Choroid plexus epithelial cell (primary cell): ENCODE measurements at regions not wholly inside any gene's neighbourhood (a gene's known extent, or its start where the extent isn't known, plus 50 kb on each side); places are given as distances from the start of the nearest gene placed in this dataset.
"Not testable (repeated sequence)": the region's sequence is repeated elsewhere in the genome, so short reads cannot be mapped to it uniquely, and the experiment has no call there.

Source experiments
- DNase-seq: peaks from one replicate; pipeline ENCODE4 v3.0.0-alpha.2; 2010; ENCODE audit warnings: low read depth
- H3K4me3 ChIP-seq: 2 replicates; pipeline ENCODE4 v1.5.1; 2011; ENCODE audit warnings: low read depth, mild to moderate bottlenecking, control low read depth, low read length, moderate library complexity
- CTCF ChIP-seq: conservative IDR thresholded peaks from 2 replicates; pipeline ENCODE4 v1.5.1; 2011; ENCODE audit warnings: low read depth, mild to moderate bottlenecking, control low read depth, inconsistent platforms, low read length, moderate library complexity

- no peak for TF ChIP-seq CTCF
- H3K4me3 ChIP-seq, result no peak overlapping the region
- DNase-seq, result peak; percentile 11
Measured at GRCh38 chr10:33052915-33053810, 95.1 kb upstream of the ITGB1 start.

GRCh38 chr10:33052263-33052875 lies 94.3 kb upstream of the ITGB1 start:
- no peak for TF ChIP-seq CTCF
- DNase-seq, result no peak
- H3K4me3 ChIP-seq, result no peak overlapping the region

- not testable (repeated sequence) for DNase-seq, H3K4me3 ChIP-seq
Measured at GRCh38 chr10:33049963-33050920, 92.2 kb upstream of the ITGB1 start.

- DNase-seq, result no peak
- TF ChIP-seq CTCF, result no peak
- H3K4me3 ChIP-seq, result no peak overlapping the region
Measured at GRCh38 chr10:33048223-33048622, 90.2 kb upstream of the ITGB1 start.

GRCh38 chr10:33047655-33048054 lies 89.6 kb upstream of the ITGB1 start:
- TF ChIP-seq CTCF, result peak; percentile 29
- no peak overlapping the region for H3K4me3 ChIP-seq
- peak; percentile 45 for DNase-seq

- no peak for TF ChIP-seq CTCF
- H3K4me3 ChIP-seq, result no peak overlapping the region
- DNase-seq, result no peak
Measured at GRCh38 chr10:33046792-33047191, 88.8 kb upstream of the ITGB1 start.

- no peak for DNase-seq
- H3K4me3 ChIP-seq, result no peak overlapping the region
- TF ChIP-seq CTCF, result no peak
Measured at GRCh38 chr10:33045421-33045820, 87.4 kb upstream of the ITGB1 start.
